K562 (cell line): ENCODE measurements at regions not wholly inside any gene's neighbourhood (a gene's known extent, or its start where the extent isn't known, plus 50 kb on each side); places are given as distances from the start of the nearest gene placed in this dataset.

Source experiments
- BRF2 ChIP-seq: IDR thresholded peaks from 3 replicates; pipeline ENCODE4 v1.6.1; 2011; ENCODE audit warnings: borderline replicate concordance, mild to moderate bottlenecking; ENCODE audit not compliant: insufficient read length, insufficient read depth
- IRF9 ChIP-seq: fragments of 450-650 bp; IDR thresholded peaks from 2 replicates; pipeline ENCODE4 v1.6.1; 2016; ENCODE audit warnings: missing biosample characterization, missing genetic modification characterization
- PKNOX1 ChIP-seq: fragments of 450-650 bp; IDR thresholded peaks from 2 replicates; pipeline ENCODE4 v1.6.1; 2016
- ZZZ3 ChIP-seq: fragments of 450-650 bp; IDR thresholded peaks from 2 replicates; pipeline ENCODE4 v1.6.1; 2016; ENCODE audit warnings: antibody characterized with exemption, mild to moderate bottlenecking, moderate library complexity

- TF ChIP-seq PKNOX1 (no peak), ZZZ3 (no peak), BRF2 (no peak), IRF9 (tag) (no peak)
Measured at GRCh38 chr12:70028918-70029317, 203.9 kb downstream of the MYRFL start.
